ENCODE measurements at regions not wholly inside any gene's neighbourhood (a gene's known extent, or its start where the extent isn't known, plus 50 kb on each side); places are given as distances from the start of the nearest gene placed in this dataset.

DNA sequence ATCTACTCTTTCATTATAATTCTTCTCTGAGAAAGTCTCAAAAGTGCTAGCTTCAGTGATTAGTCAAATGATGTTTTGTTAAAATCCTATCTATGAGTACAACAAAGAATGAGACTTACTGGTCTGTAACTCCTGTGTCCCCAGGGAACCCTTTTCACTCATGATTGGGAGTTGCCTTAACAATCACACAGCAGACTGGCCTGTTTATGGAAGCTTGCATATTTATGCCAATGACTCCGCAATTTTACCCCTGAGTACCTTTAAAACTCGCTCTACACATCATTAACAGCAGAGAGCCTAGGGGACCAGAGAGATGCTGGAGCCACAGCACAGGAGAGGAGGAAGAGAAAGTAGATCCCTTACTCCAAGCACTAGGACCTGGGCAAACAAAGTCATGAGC is 628.1 kb downstream of the IGSF11 start:
- TF ChIP-seq, protein P1, sequence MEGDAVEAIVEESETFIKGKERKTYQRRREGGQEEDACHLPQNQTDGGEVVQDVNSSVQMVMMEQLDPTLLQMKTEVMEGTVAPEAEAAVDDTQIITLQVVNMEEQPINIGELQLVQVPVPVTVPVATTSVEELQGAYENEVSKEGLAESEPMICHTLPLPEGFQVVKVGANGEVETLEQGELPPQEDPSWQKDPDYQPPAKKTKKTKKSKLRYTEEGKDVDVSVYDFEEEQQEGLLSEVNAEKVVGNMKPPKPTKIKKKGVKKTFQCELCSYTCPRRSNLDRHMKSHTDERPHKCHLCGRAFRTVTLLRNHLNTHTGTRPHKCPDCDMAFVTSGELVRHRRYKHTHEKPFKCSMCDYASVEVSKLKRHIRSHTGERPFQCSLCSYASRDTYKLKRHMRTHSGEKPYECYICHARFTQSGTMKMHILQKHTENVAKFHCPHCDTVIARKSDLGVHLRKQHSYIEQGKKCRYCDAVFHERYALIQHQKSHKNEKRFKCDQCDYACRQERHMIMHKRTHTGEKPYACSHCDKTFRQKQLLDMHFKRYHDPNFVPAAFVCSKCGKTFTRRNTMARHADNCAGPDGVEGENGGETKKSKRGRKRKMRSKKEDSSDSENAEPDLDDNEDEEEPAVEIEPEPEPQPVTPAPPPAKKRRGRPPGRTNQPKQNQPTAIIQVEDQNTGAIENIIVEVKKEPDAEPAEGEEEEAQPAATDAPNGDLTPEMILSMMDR (IDR thresholded peaks at IDR 0.05) = no peak
- TF ChIP-seq POLR2A (IDR thresholded peaks at IDR 0.05) = no peak

Measured in lower leg skin (tissue), 3 donors.